PC-9 (cell line): ENCODE measurements at regions not wholly inside any gene's neighbourhood (a gene's known extent, or its start where the extent isn't known, plus 50 kb on each side); places are given as distances from the start of the nearest gene placed in this dataset.

Source experiments
- CTCF ChIP-seq: fragments of 200-600 bp; sonication (generic); conservative IDR thresholded peaks from 2 replicates; pipeline ENCODE4 v1.6.1; 2017; ENCODE audit warnings: mixed run types, antibody characterized with exemption, mild to moderate bottlenecking, moderate library complexity
- EZH2 ChIP-seq: fragments of 200-600 bp; sonication (generic); IDR thresholded peaks from 2 replicates; pipeline ENCODE4 v1.8.0; 2017; ENCODE audit warnings: antibody characterized with exemption, low read depth

DNA sequence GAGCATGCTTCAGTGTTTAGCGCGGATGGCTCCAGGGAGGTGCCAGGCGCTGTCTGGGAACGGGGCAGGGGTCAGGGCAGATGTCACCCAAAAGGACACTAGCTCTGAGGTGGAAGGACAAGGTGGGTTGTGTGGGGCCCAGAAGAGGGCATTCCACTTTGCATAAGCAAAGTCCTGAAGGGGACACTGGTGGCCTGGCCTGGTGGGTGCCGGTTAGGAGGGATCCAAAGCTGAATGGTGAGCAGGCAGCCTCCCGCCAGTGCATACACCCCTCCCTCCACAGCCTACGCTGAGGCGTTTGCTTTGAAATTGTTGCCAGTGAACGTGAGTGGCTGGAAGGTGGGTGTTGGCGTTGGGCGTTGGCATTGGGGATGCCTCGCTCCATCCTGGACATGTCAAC, 192.1 kb downstream of the BMP7 start:
- TF ChIP-seq EZH2 (no peak), CTCF (no peak)
